ENCODE measurements at regions not wholly inside any gene's neighbourhood (a gene's known extent, or its start where the extent isn't known, plus 50 kb on each side); places are given as distances from the start of the nearest gene placed in this dataset.

DNA sequence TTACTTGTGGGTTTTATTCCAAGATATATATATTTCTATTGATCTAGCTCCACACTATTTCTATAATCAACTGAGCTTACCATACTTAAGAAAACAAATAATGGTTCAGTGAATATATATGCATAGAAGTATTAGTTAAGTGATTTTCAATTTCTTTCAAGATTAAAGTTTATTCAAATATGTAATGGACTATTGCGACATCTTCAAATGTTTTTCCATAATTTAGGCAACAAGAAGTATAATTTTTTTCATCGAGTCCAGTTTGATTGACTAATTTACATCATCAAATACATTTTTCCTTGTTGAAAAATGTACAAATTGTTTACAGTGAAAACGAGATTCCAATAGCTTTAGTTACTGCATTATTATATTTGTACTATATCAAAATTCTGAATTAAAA is 528.6 kb downstream of the PTPRC start:
- Mint-ChIP-seq H3K36me3 (ENCODE audit: low read depth) (no peaks in the 10 kb centered on the region), H3K27ac (no peak overlapping the region), H3K4me1 (peaks cover 45% of the 10 kb centered on the region), H3K4me3 (no peak overlapping the region), H3K9me3 (ENCODE audit: low read depth) (no peaks in the 10 kb centered on the region), H3K27me3 (no peaks in the 10 kb centered on the region)
- ChIA-PET POLR2A (no interaction called here), CTCF (no interaction called here)
- intact Hi-C loops (cut with DNase I, micrococcal nuclease) = loop anchor here in 1 of 2 experiments (10.0 kb wide), 1 partner anchor 137 kb away; no protein-coding TSS in a partner anchor
- DNase-seq = no peak
- ATAC-seq = no peak

- ChIA-PET POLR2A (no interaction called here), CTCF (interaction anchor here (0.6 to 1.0 kb wide), 3 partner anchors 17 to 104 kb away, joined by 3 to 4 read pairs (median 3); no protein-coding TSS in a partner anchor)
- H3K27ac Mint-ChIP-seq = no peak overlapping the region
- H3K4me3 Mint-ChIP-seq = no peak overlapping the region
- H3K36me3 Mint-ChIP-seq (ENCODE audit: low read depth) = no peaks in the 10 kb centered on the region
- no peak for ATAC-seq
- H3K27me3 Mint-ChIP-seq = no peaks in the 10 kb centered on the region
- DNase-seq = no peak
- H3K4me1 Mint-ChIP-seq = peaks cover 46% of the 10 kb centered on the region
- no peaks in the 10 kb centered on the region for H3K9me3 Mint-ChIP-seq (ENCODE audit: low read depth)
- intact Hi-C loops (cut with DNase I, micrococcal nuclease) = loop anchor here in 1 of 2 experiments (10.0 kb wide), 1 partner anchor 136 kb away; no protein-coding TSS in a partner anchor
Measured at GRCh38 chr1:199168888-199169585, 530.2 kb downstream of the PTPRC start.

- ATAC-seq (no peak), DNase-seq (no peak)
- Mint-ChIP-seq H3K27me3 (peaks cover 3% of the 10 kb centered on the region), H3K4me3 (no peak overlapping the region), H3K27ac (no peak overlapping the region), H3K4me1 (peaks cover 50% of the 10 kb centered on the region), H3K9me3 (ENCODE audit: low read depth) (no peaks in the 10 kb centered on the region), H3K36me3 (ENCODE audit: low read depth) (no peaks in the 10 kb centered on the region)
- ChIA-PET POLR2A (interaction anchor here (0.9 kb wide), 1 partner anchor 234 kb away, joined by 3 read pairs; no protein-coding TSS in a partner anchor), CTCF (interaction anchor here (0.5 to 1.1 kb wide), 3 partner anchors 11 to 411 kb away, joined by 3 to 4 read pairs (median 4); no protein-coding TSS in a partner anchor)
- intact Hi-C loops (cut with DNase I, micrococcal nuclease) = loop anchor here in 1 of 2 experiments (5.0 to 10.0 kb wide), 3 partner anchors 233 to 1396 kb away; partner anchors contain the start of gene DENND1B
Measured at GRCh38 chr1:199170711-199171110, 531.9 kb downstream of the PTPRC start.

DNA sequence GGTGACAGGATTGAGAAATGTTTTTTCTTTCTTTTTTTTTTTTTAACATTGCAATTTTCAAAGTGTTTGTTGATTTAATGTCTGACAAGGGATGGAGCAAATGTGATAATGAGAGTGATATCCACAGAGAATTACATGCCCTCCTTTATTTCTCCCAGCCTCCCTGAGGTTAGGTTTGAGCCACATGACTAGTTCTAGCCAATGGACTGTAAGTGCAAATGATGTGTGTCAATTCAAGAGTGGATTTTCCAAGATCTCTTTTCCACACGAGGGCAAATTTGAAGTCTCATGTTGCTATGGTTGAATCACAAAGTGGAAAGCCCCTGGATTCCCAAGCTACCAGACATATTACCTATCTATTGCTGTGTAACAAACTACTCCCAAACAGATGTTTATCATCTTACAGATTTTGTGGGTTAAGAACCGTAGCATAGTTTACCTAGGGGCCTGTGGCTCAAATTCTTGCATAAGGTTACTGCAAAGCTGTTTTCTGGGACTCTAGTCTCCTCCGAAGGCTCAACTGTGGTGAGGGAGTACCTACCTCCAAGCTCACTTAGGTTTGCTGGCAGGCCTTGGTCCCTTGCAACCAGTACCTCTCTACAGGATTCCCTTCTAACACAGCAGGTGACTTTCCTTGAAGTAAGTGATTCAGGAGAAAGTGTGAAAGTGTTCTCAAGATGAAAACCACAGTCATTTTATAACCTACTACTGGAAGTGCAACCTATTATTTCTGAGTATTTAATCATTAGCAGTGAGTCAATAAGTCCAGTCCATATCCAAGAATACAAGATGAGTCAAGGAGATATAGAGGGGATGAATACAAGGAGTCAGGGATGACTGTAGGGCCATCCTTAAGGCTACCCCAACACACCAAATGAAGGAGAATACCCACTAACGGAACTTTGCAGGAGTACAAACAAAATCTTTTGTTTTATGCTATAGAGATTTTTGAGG is 533.6 kb downstream of the PTPRC start:
- ATAC-seq = peak; percentile 42
- intact Hi-C loops (cut with DNase I, micrococcal nuclease) = loop anchor here (1.0 to 10.0 kb wide), 7 partner anchors 10 to 1398 kb away; partner anchors contain the start of gene DENND1B (in 1 of the 2)

GRCh38 chr1:199173356-199173755 is 534.5 kb downstream of the PTPRC start:
- Mint-ChIP-seq H3K27me3 (peaks cover 3% of the 10 kb centered on the region), H3K4me1 (peaks cover 58% of the 10 kb centered on the region), H3K4me3 (no peak overlapping the region), H3K27ac (peak overlapping the region; percentile 39), H3K36me3 (ENCODE audit: low read depth) (no peaks in the 10 kb centered on the region), H3K9me3 (ENCODE audit: low read depth) (no peaks in the 10 kb centered on the region)
- POLR2A ChIA-PET = interaction anchor here (0.5 to 1.4 kb wide), 4 partner anchors 14 to 1449 kb away, joined by 5 to 7 read pairs (median 5); no protein-coding TSS in a partner anchor
- CTCF ChIA-PET = interaction anchor here (0.7 to 1.5 kb wide), 5 partner anchors 9 to 244 kb away, joined by 3 to 8 read pairs (median 4); no protein-coding TSS in a partner anchor
- peak; percentile 89 for ATAC-seq
- peak; percentile 11 for DNase-seq
- intact Hi-C loops (cut with DNase I, micrococcal nuclease) = loop anchor here (1.0 to 10.0 kb wide), 7 partner anchors 11 to 1399 kb away; partner anchors contain the start of gene DENND1B (in 1 of the 2)

More for the DNA sequence above, 533.6 kb downstream of the PTPRC start:
- ChIA-PET CTCF (interaction anchor here (1.5 kb wide), 1 partner anchor 54 kb away, joined by 8 read pairs; no protein-coding TSS in a partner anchor), POLR2A (interaction anchor here (1.0 to 1.4 kb wide), 2 partner anchors 54 to 235 kb away, joined by 5 to 7 read pairs; no protein-coding TSS in a partner anchor)
- Mint-ChIP-seq H3K4me1 (peaks cover 53% of the 10 kb centered on the region), H3K9me3 (ENCODE audit: low read depth) (no peaks in the 10 kb centered on the region), H3K4me3 (no peak overlapping the region), H3K27me3 (peaks cover 3% of the 10 kb centered on the region), H3K27ac (peak overlapping the region; percentile 52), H3K36me3 (ENCODE audit: low read depth) (no peaks in the 10 kb centered on the region)
- DNase-seq = peak; percentile 12

DNA sequence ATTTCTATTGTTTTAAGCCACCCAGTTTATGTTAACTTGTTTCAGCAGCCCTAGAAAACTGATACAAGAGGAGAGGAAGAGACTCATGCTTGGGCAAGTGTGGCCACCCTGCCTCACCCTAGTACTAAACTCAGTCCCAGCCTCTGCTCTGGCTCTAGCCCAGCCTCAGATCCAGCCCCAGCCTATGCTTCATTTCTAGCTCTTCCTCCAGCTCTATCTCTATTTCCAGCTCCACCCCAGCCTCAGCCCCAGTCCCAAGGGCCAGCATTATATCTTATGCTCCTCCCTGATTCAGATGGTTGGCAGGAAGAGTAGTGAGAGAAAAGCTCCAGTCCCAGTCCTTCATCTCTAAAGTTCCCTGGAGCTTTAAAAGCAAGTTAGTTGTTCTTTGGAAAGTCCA is 535.5 kb downstream of the PTPRC start:
- CTCF ChIA-PET = no interaction called here
- peaks cover 51% of the 10 kb centered on the region for H3K4me1 Mint-ChIP-seq
- H3K27me3 Mint-ChIP-seq = peaks cover 3% of the 10 kb centered on the region

GRCh38 chr1:199176713-199177112 is 537.9 kb downstream of the PTPRC start:
- intact Hi-C loops (cut with DNase I, micrococcal nuclease) = loop anchor here in 1 of 2 experiments (10.0 kb wide), 1 partner anchor 1402 kb away; the partner anchor contains the start of gene DENND1B
- CTCF ChIA-PET = no interaction called here
- Mint-ChIP-seq H3K4me1 (peaks cover 38% of the 10 kb centered on the region), H3K27me3 (peaks cover 3% of the 10 kb centered on the region), H3K36me3 (ENCODE audit: low read depth) (no peaks in the 10 kb centered on the region), H3K27ac (no peak overlapping the region), H3K4me3 (no peak overlapping the region), H3K9me3 (ENCODE audit: low read depth) (no peaks in the 10 kb centered on the region)
- DNase-seq (no peak), ATAC-seq (no peak)
- POLR2A ChIA-PET = no interaction called here

More for the DNA sequence above, 535.5 kb downstream of the PTPRC start:
- DNase-seq (no peak), ATAC-seq (no peak)
- Mint-ChIP-seq H3K4me3 (no peak overlapping the region), H3K9me3 (ENCODE audit: low read depth) (no peaks in the 10 kb centered on the region), H3K27ac (no peak overlapping the region), H3K36me3 (ENCODE audit: low read depth) (no peaks in the 10 kb centered on the region)
- POLR2A ChIA-PET = no interaction called here
- intact Hi-C loops (cut with DNase I, micrococcal nuclease) = loop anchor here in 1 of 2 experiments (5.0 to 10.0 kb wide), 3 partner anchors 237 to 1400 kb away; partner anchors contain the start of gene DENND1B

DNA sequence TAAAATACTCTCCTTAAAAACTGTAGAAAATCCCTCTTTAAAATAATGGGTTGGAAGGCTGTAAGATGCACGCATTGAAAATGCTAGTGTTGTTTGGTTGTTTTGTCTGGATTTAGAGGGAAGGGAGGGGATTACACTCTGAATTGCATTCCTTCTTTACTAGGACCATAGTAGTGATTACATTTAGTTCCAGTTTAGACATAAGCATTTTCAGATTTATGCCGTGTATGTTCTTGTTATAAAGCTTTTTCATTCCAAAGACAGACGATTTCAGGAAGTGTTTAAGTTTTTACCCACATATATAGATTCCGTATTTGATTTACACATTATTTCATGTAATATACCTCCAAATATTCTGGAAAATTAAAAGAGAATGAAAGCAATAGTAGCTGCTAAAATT is 538.4 kb downstream of the PTPRC start:
- no peak for ATAC-seq
- DNase-seq = no peak
- ChIA-PET POLR2A (no interaction called here), CTCF (no interaction called here)
- Mint-ChIP-seq H3K27ac (no peak overlapping the region), H3K27me3 (peaks cover 3% of the 10 kb centered on the region), H3K36me3 (ENCODE audit: low read depth) (no peaks in the 10 kb centered on the region), H3K9me3 (ENCODE audit: low read depth) (no peaks in the 10 kb centered on the region), H3K4me1 (peaks cover 34% of the 10 kb centered on the region), H3K4me3 (no peak overlapping the region)
- intact Hi-C loops (cut with DNase I, micrococcal nuclease) = loop anchor here in 1 of 2 experiments (10.0 kb wide), 1 partner anchor 1402 kb away; the partner anchor contains the start of gene DENND1B

GRCh38 chr1:199178646-199179045 is 539.8 kb downstream of the PTPRC start:
- Mint-ChIP-seq H3K9me3 (ENCODE audit: low read depth) (no peaks in the 10 kb centered on the region), H3K4me3 (no peak overlapping the region), H3K4me1 (peaks cover 22% of the 10 kb centered on the region), H3K27ac (no peak overlapping the region), H3K27me3 (peaks cover 3% of the 10 kb centered on the region), H3K36me3 (ENCODE audit: low read depth) (no peaks in the 10 kb centered on the region)
- no peak for ATAC-seq
- ChIA-PET CTCF (no interaction called here), POLR2A (no interaction called here)
- DNase-seq = no peak
- intact Hi-C loops (cut with DNase I, micrococcal nuclease) = loop anchor here in 1 of 2 experiments (10.0 kb wide), 1 partner anchor 1404 kb away; the partner anchor contains the start of gene DENND1B

DNA sequence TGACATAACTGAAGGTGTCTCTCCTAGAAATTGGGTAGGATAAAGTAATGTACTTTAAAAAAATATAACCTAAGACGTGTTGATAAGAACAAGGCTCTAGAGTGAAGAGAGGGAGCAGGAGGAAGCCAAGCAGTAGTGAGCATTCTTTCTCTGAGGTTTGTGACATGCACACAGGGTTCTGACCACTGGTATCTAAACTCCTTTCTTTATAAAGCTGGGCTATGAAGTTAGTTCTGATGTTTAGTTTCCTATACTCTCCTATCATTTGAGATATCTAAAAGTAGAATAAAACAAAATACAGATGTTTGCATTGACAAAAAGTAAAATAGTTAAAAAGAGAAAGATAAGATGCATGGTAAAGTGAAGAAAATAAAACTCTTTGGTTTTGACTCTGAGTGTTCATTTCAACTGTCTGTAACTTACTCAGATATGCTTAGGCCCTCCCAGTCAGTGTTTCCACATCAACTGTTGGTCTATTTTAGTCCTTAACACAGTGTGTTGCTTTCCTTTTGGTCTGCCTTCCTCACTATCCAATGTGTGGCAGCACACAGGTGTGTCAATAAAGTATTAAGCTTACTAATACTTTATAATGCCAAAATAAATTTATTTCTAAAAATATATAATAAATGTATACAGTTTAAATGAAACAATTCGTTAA is 543.5 kb downstream of the PTPRC start:
- Mint-ChIP-seq H3K36me3 (ENCODE audit: low read depth) (no peaks in the 10 kb centered on the region), H3K4me1 (peaks cover 7% of the 10 kb centered on the region), H3K9me3 (ENCODE audit: low read depth) (no peaks in the 10 kb centered on the region), H3K27me3 (no peaks in the 10 kb centered on the region), H3K4me3 (no peak overlapping the region), H3K27ac (peak overlapping the region; percentile 72)
- ChIA-PET POLR2A (no interaction called here), CTCF (interaction anchor here (0.6 kb wide), 1 partner anchor 9 kb away, joined by 3 read pairs; no protein-coding TSS in a partner anchor)
- ATAC-seq (peak; percentile 80), DNase-seq (no peak)
- intact Hi-C loops (cut with DNase I, micrococcal nuclease) = no loop called here
